Breast epithelium (tissue), 4 donors: ENCODE measurements at regions not wholly inside any gene's neighbourhood (a gene's known extent, or its start where the extent isn't known, plus 50 kb on each side); places are given as distances from the start of the nearest gene placed in this dataset.
"Not testable (repeated sequence)": the region's sequence is repeated elsewhere in the genome, so short reads cannot be mapped to it uniquely, and the experiment has no call there.

Experiments used
- DNase-seq, 2 donors: peaks; one replicate each; pipeline ENCODE4 v3.0.0-alpha.2; 2019; ENCODE audit warnings: low spot score in 2 of 2
- H3K27ac ChIP-seq, 2 donors: fragments of 200-600 bp; sonication (generic) in 1 of 2; one replicate each; pipeline ENCODE4 v1.5.1; 2016 to 2019; ENCODE audit warnings: mild to moderate bottlenecking in 1 of 2
- H3K27me3 ChIP-seq, 2 donors: fragments of 200-600 bp; sonication (generic) in 1 of 2; one replicate each; pipeline versions ENCODE4 v1.5.1 to v1.6.0; 2017 to 2019; ENCODE audit warnings: control low read depth in 1 of 2, mild to moderate bottlenecking in 1 of 2
- H3K36me3 ChIP-seq: fragments of 200-600 bp; one replicate; pipeline ENCODE4 v1.5.1; 2019
- H3K4me1 ChIP-seq, 2 donors: fragments of 200-600 bp; sonication (generic); one replicate each; pipeline ENCODE4 v1.5.1; 2016 to 2019; ENCODE audit warnings: control low read depth in 1 of 2
- H3K4me3 ChIP-seq, 3 donors: fragments of 200-600 bp; sonication (generic); 1 replicate in 2 of 3; 2 replicates in 1 of 3; pipeline ENCODE4 v1.5.1; 2016 to 2019; ENCODE audit warnings: mild to moderate bottlenecking in 3 of 3, moderate library complexity in 2 of 3
- H3K9me3 ChIP-seq, 2 donors: fragments of 200-600 bp; sonication (generic) in 1 of 2; one replicate each; pipeline ENCODE4 v1.5.1; 2016 to 2019; ENCODE audit warnings: control low read depth in 1 of 2
- CTCF ChIP-seq, 3 donors: fragments of 450-650 bp; IDR thresholded peaks; one replicate each; pipeline ENCODE4 v1.5.1; 2016 to 2017; ENCODE audit warnings: antibody characterized with exemption in 3 of 3, mild to moderate bottlenecking in 3 of 3, moderate library complexity in 3 of 3
- POLR2A ChIP-seq: fragments of 450-650 bp; IDR thresholded peaks from one replicate; pipeline ENCODE4 v1.6.1; 2016; ENCODE audit warnings: antibody characterized with exemption, mild to moderate bottlenecking, moderate library complexity
- POLR2AphosphoS5 ChIP-seq, 3 donors: sonication (generic); formaldehyde crosslinking; IDR thresholded peaks; one replicate each; pipeline ENCODE4 v1.6.1; 2017; ENCODE audit warnings: antibody characterized with exemption in 3 of 3
- intact Hi-C: fragments of 100-400 bp; cut with DNase I; formaldehyde crosslinking; loops from one replicate; pipeline ENCODE4 v1.15.1; 2023; ENCODE audit warnings: low total_unique reads

GRCh38 chr6:126206504-126207246 is 133.2 kb upstream of the CENPW start:
- no peak for DNase-seq
- no peaks in the 10 kb centered on the region for H3K27me3 ChIP-seq
- TF ChIP-seq POLR2AphosphoS5 (IDR thresholded peaks at IDR 0.05), result no peak
- no peak for TF ChIP-seq CTCF (IDR thresholded peaks at IDR 0.05)
- TF ChIP-seq POLR2A, result no peak
- intact Hi-C loops, result loop anchor here (10.0 kb wide), 1 partner anchor 1602 kb away; no protein-coding TSS in a partner anchor
- no peak overlapping the region for H3K4me3 ChIP-seq
- no peak overlapping the region for H3K27ac ChIP-seq
- H3K4me1 ChIP-seq, result no peaks in the 10 kb centered on the region
- H3K36me3 ChIP-seq, result no peaks in the 10 kb centered on the region
- H3K9me3 ChIP-seq, result no peaks in the 10 kb centered on the region

GRCh38 chr6:126210398-126211075 is 129.4 kb upstream of the CENPW start:
- H3K4me3 ChIP-seq, result no peak overlapping the region
- no peak overlapping the region for H3K27ac ChIP-seq
- H3K36me3 ChIP-seq, result no peaks in the 10 kb centered on the region
- H3K4me1 ChIP-seq, result no peaks in the 10 kb centered on the region
- DNase-seq, result no peak
- TF ChIP-seq POLR2AphosphoS5 (IDR thresholded peaks at IDR 0.05), result no peak
- no peak for TF ChIP-seq POLR2A
- TF ChIP-seq CTCF (IDR thresholded peaks at IDR 0.05), result no peak
- H3K27me3 ChIP-seq, result no peaks in the 10 kb centered on the region
- peaks cover 0 to 4% of the 10 kb centered on the region in 2 donors for H3K9me3 ChIP-seq
- intact Hi-C loops, result no loop called here

- Histone ChIP-seq H3K27ac (no peak overlapping the region), H3K4me3 (no peak overlapping the region), H3K4me1 (no peaks in the 10 kb centered on the region), H3K27me3 (no peaks in the 10 kb centered on the region), H3K36me3 (no peaks in the 10 kb centered on the region), H3K9me3 (no peaks in the 10 kb centered on the region)
- TF ChIP-seq POLR2A (no peak), CTCF (IDR thresholded peaks at IDR 0.05) (no peak), POLR2AphosphoS5 (IDR thresholded peaks at IDR 0.05) (no peak)
- no peak for DNase-seq
- intact Hi-C loops, result no loop called here
Measured at GRCh38 chr6:126217497-126217896, 122.4 kb upstream of the CENPW start.

- H3K27ac ChIP-seq, H3K4me1 ChIP-seq, H3K36me3 ChIP-seq, DNase-seq, H3K9me3 ChIP-seq, H3K27me3 ChIP-seq, H3K4me3 ChIP-seq, intact Hi-C loops: not testable (repeated sequence)
Measured at GRCh38 chr6:126220901-126221300, 119.0 kb upstream of the CENPW start.

GRCh38 chr6:126227833-126228702 is 111.8 kb upstream of the CENPW start:
- Histone ChIP-seq H3K36me3 (no peaks in the 10 kb centered on the region), H3K27ac (no peak overlapping the region)
- intact Hi-C loops, result no loop called here

More at GRCh38 chr6:126227833-126228702, 111.8 kb upstream of the CENPW start:
- TF ChIP-seq POLR2A (no peak), CTCF (IDR thresholded peaks at IDR 0.05) (no peak), POLR2AphosphoS5 (IDR thresholded peaks at IDR 0.05) (no peak)
- no peaks in the 10 kb centered on the region for H3K27me3 ChIP-seq
- DNase-seq, result no peak
- no peaks in the 10 kb centered on the region for H3K4me1 ChIP-seq
- no peaks in the 10 kb centered on the region for H3K9me3 ChIP-seq
- H3K4me3 ChIP-seq, result no peak overlapping the region
